A549 (cell line): ENCODE measurements at regions not wholly inside any gene's neighbourhood (a gene's known extent, or its start where the extent isn't known, plus 50 kb on each side); places are given as distances from the start of the nearest gene placed in this dataset.

ENCODE experiments used
- CHD4 ChIP-seq: fragments of 200-600 bp; sonication (generic); IDR thresholded peaks from 2 replicates; pipeline ENCODE4 v1.6.1; 2016; ENCODE audit warnings: antibody characterized with exemption, mild to moderate bottlenecking, borderline replicate concordance
- CTCF ChIP-seq: fragments of >200 bp; sonication (Bioruptor Twin); formaldehyde crosslinking; IDR thresholded peaks from 3 replicates; pipeline ENCODE4 v1.5.1; 2016
- EHMT2 ChIP-seq: fragments of 200-600 bp; sonication (generic); IDR thresholded peaks from 2 replicates; pipeline ENCODE4 v1.6.1; 2016; ENCODE audit warnings: antibody characterized with exemption, low read depth, mild to moderate bottlenecking, moderate library complexity
- MAX ChIP-seq: IDR thresholded peaks from 2 replicates; pipeline ENCODE4 v1.6.1; 2012
- MAZ ChIP-seq: fragments of 150-350 bp; IDR thresholded peaks from 2 replicates; pipeline ENCODE4 v1.6.1; 2014; ENCODE audit warnings: antibody characterized with exemption, low read depth, low read length, borderline replicate concordance
- RAD21 ChIP-seq, 2 experiments: fragments of >200 bp in 1 of 2; sonication (Bioruptor Twin) in 1 of 2; formaldehyde crosslinking in 1 of 2; IDR thresholded peaks in 1 of 2; conservative IDR thresholded peaks in 1 of 2; 2 replicates in 1 of 2; 3 replicates in 1 of 2; pipeline ENCODE4 v1.6.1; 2012 to 2018; ENCODE audit warnings: inconsistent platforms in 1 of 2
- RCOR1 ChIP-seq: fragments of 150-350 bp; IDR thresholded peaks from 2 replicates; pipeline ENCODE4 v1.6.1; 2014; ENCODE audit warnings: antibody characterized with exemption, low read length, low read depth
- RNF2 ChIP-seq: fragments of 200-600 bp; sonication (generic); IDR thresholded peaks from 2 replicates; pipeline ENCODE4 v1.6.1; 2016; ENCODE audit warnings: low read depth, mild to moderate bottlenecking, antibody characterized with exemption, moderate library complexity, borderline replicate concordance

GRCh38 chrX:39307488-39307887 lies 506.2 kb downstream of the MID1IP1 start:
- TF ChIP-seq CTCF (no peak), CHD4 (no peak), MAZ (no peak), EHMT2 (no peak), RCOR1 (no peak), RNF2 (no peak), RAD21 (conservative IDR thresholded peaks at IDR 0.05 in 1 of 2, IDR thresholded peaks at IDR 0.05 in 1 of 2) (no peak), MAX (no peak)
